ENCODE measurements at regions not wholly inside any gene's neighbourhood (a gene's known extent, or its start where the extent isn't known, plus 50 kb on each side); places are given as distances from the start of the nearest gene placed in this dataset.
A peak's percentile ranks its signal among the peaks of the same experiment; 100 is the strongest.

- H3K36me3 ChIP-seq = no peaks in the 10 kb centered on the region
- TF ChIP-seq CTCF (IDR thresholded peaks at IDR 0.05; ENCODE audit: low read depth, low read length) = no peak
- no peaks in the 10 kb centered on the region for H3K27me3 ChIP-seq
- no peak overlapping the region for H3K27ac ChIP-seq
- H3K9me3 ChIP-seq (ENCODE audit: low read depth) = no peaks in the 10 kb centered on the region
- H3K4me3 ChIP-seq = no peak overlapping the region
- peaks cover 4% of the 10 kb centered on the region for H3K4me1 ChIP-seq (ENCODE audit: low read depth)
- DNase-seq (ENCODE audit: low read depth in 1 of 2, low spot score in 1 of 2) = no peak
Observed at GRCh38 chr11:35892166-35892565, 51.7 kb upstream of the LDLRAD3 start.

GRCh38 chr11:35893796-35894475 is 49.9 kb upstream of the LDLRAD3 start:
- H3K4me1 ChIP-seq (ENCODE audit: low read depth) = peaks cover under 1% of the 10 kb centered on the region
- no peak for TF ChIP-seq CTCF (IDR thresholded peaks at IDR 0.05; ENCODE audit: low read depth, low read length)
- DNase-seq (ENCODE audit: low read depth in 1 of 2, low spot score in 1 of 2) = peak in 1 of 2 donors; percentile 34

More at GRCh38 chr11:35893796-35894475, 49.9 kb upstream of the LDLRAD3 start:
- Histone ChIP-seq H3K9me3 (ENCODE audit: low read depth) (no peaks in the 10 kb centered on the region), H3K27me3 (no peaks in the 10 kb centered on the region), H3K27ac (no peak overlapping the region), H3K36me3 (no peaks in the 10 kb centered on the region), H3K4me3 (no peak overlapping the region)
